Uterus (tissue), 2 donors: ENCODE measurements at regions not wholly inside any gene's neighbourhood (a gene's known extent, or its start where the extent isn't known, plus 50 kb on each side); places are given as distances from the start of the nearest gene placed in this dataset.

Source experiments
- CTCF ChIP-seq, 4 experiments: fragments of 200-600 bp in 2 of 4; fragments of 450-650 bp in 2 of 4; sonication (generic) in 2 of 4; IDR thresholded peaks; one replicate each; pipeline ENCODE4 v1.5.1; 2016 to 2019; ENCODE audit warnings: antibody characterized with exemption in 4 of 4, mild to moderate bottlenecking in 2 of 4, moderate library complexity in 1 of 4
- POLR2A ChIP-seq, 2 donors: fragments of 450-650 bp; IDR thresholded peaks; one replicate each; pipeline ENCODE4 v1.6.1; 2016; ENCODE audit warnings: antibody characterized with exemption in 2 of 2, mild to moderate bottlenecking in 1 of 2, moderate library complexity in 1 of 2

DNA sequence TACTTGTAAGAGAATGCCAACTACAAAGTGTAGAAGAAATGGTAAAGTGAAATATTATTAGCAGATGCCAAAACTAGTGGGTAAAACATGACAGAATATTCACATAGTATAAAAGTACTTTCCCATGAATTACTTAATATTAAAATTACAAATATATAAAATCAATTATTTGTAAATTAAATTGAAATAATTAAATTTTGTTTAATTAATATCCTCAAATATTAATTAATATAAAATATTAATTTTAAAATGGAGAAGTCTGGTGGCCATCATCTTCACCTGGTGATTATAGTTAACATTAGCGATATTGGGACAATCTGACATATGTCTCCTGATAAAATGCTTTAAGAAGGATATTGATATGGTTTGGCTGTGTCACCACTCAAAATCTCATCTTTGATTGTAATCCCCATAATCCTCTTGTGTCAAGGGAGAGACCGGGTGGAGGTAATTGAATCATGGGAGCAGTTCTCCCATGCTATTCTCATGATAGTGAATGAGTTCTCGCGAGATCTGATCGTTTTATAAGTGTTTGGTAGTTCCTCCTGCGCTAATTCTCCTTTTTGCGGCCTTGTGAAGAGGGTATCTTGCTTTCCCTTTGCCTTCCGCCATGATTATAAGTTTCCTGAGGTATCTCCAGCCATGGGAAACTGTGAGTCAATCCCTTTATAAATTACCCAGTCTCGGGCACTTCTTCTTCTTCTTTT is 55.0 kb upstream of the SGPP1 start:
- TF ChIP-seq CTCF (IDR thresholded peaks at IDR 0.05) (no peak), POLR2A (IDR thresholded peaks at IDR 0.05) (no peak)
